SIG-M5 treated with dmso at 0.1 percent for 504 hours (cell line): ENCODE measurements at regions not wholly inside any gene's neighbourhood (a gene's known extent, or its start where the extent isn't known, plus 50 kb on each side); places are given as distances from the start of the nearest gene placed in this dataset.
"Not testable (repeated sequence)": the region's sequence is repeated elsewhere in the genome, so short reads cannot be mapped to it uniquely, and the experiment has no call there.

Source experiments
- DNase-seq: peaks from one replicate; lab custom pipeline; 2025; ENCODE audit not compliant: unreplicated experiment; lab: John Stamatoyannopoulos, UW

- no peak for DNase-seq
These were observed 51.2 kb upstream of the GPR31 start for GRCh38 chr6:167208819-167209576.

GRCh38 chr6:167209577-167209975 is 51.8 kb upstream of the GPR31 start:
- DNase-seq: no peak

GRCh38 chr6:167210375-167211294 is 52.9 kb upstream of the GPR31 start:
- no peak for DNase-seq

GRCh38 chr6:167211295-167211648 is 53.5 kb upstream of the GPR31 start:
- DNase-seq: no peak

GRCh38 chr6:167211881-167212712 is 54.3 kb upstream of the GPR31 start:
- no peak for DNase-seq

GRCh38 chr6:167212713-167213005 is 54.9 kb upstream of the GPR31 start:
- DNase-seq: no peak

- DNase-seq: no peak
These were observed 56.4 kb upstream of the GPR31 start for GRCh38 chr6:167214206-167214605.

GRCh38 chr6:167215429-167216250 is 57.9 kb upstream of the GPR31 start:
- not testable (repeated sequence) for DNase-seq

- DNase-seq: not testable (repeated sequence)
These were observed 58.7 kb upstream of the GPR31 start for GRCh38 chr6:167216390-167217050.

- DNase-seq: not testable (repeated sequence)
These were observed 59.3 kb upstream of the GPR31 start for GRCh38 chr6:167217073-167217472.

GRCh38 chr6:167217951-167218759 is 60.4 kb upstream of the GPR31 start:
- not testable (repeated sequence) for DNase-seq

- DNase-seq: not testable (repeated sequence)
These were observed 61.3 kb upstream of the GPR31 start for GRCh38 chr6:167219079-167219478.

- no peak for DNase-seq
These were observed 62.3 kb upstream of the GPR31 start for GRCh38 chr6:167219967-167220512.

- DNase-seq: no peak
These were observed 63.8 kb upstream of the GPR31 start for GRCh38 chr6:167221400-167222201.

- not testable (repeated sequence) for DNase-seq
These were observed 65.3 kb upstream of the UNC93A start for GRCh38 chr6:167225566-167226382.

GRCh38 chr6:167226383-167226685 is 64.8 kb upstream of the UNC93A start:
- no peak for DNase-seq

GRCh38 chr6:167226791-167227190 is 64.3 kb upstream of the UNC93A start:
- no peak for DNase-seq
